ENCODE measurements at regions not wholly inside any gene's neighbourhood (a gene's known extent, or its start where the extent isn't known, plus 50 kb on each side); places are given as distances from the start of the nearest gene placed in this dataset.

- 80 to 84% methylated on average over 3 of the region's 3 CpGs for WGBS, 2 donors
- no peaks in the 10 kb centered on the region for H3K27me3 ChIP-seq
- TF ChIP-seq, protein P1, sequence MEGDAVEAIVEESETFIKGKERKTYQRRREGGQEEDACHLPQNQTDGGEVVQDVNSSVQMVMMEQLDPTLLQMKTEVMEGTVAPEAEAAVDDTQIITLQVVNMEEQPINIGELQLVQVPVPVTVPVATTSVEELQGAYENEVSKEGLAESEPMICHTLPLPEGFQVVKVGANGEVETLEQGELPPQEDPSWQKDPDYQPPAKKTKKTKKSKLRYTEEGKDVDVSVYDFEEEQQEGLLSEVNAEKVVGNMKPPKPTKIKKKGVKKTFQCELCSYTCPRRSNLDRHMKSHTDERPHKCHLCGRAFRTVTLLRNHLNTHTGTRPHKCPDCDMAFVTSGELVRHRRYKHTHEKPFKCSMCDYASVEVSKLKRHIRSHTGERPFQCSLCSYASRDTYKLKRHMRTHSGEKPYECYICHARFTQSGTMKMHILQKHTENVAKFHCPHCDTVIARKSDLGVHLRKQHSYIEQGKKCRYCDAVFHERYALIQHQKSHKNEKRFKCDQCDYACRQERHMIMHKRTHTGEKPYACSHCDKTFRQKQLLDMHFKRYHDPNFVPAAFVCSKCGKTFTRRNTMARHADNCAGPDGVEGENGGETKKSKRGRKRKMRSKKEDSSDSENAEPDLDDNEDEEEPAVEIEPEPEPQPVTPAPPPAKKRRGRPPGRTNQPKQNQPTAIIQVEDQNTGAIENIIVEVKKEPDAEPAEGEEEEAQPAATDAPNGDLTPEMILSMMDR (IDR thresholded peaks at IDR 0.05) = no peak
- no peak overlapping the region for H3K4me3 ChIP-seq
- ATAC-seq (no peak), DNase-seq (no peak)
- intact Hi-C loops (cut with DNase I) = no loop called here
- no peaks in the 10 kb centered on the region for H3K36me3 ChIP-seq
- H3K27ac ChIP-seq = no peak overlapping the region
- no peaks in the 10 kb centered on the region for H3K9me3 ChIP-seq
- H3K4me1 ChIP-seq = peaks cover 0 to 6% (median 0%) of the 10 kb centered on the region in 9 donors
These were observed 297.4 kb upstream of the HSF2 start for GRCh38 chr6:122102026-122102425.

- no peak overlapping the region for H3K27ac ChIP-seq
- H3K36me3 ChIP-seq = no peaks in the 10 kb centered on the region
- TF ChIP-seq, protein P1 (IDR thresholded peaks at IDR 0.05) = no peak
- ATAC-seq (no peak), DNase-seq (no peak)
- intact Hi-C loops (cut with DNase I) = no loop called here
- no peaks in the 10 kb centered on the region for H3K27me3 ChIP-seq
- H3K9me3 ChIP-seq = no peaks in the 10 kb centered on the region
- WGBS, 2 donors = 69 to 76% methylated on average over 3 of the region's 3 CpGs
- H3K4me1 ChIP-seq = peaks cover 0 to 20% (median 0%) of the 10 kb centered on the region in 9 donors
- H3K4me3 ChIP-seq = no peak overlapping the region
These were observed 292.1 kb upstream of the HSF2 start for GRCh38 chr6:122107256-122107852.

DNA sequence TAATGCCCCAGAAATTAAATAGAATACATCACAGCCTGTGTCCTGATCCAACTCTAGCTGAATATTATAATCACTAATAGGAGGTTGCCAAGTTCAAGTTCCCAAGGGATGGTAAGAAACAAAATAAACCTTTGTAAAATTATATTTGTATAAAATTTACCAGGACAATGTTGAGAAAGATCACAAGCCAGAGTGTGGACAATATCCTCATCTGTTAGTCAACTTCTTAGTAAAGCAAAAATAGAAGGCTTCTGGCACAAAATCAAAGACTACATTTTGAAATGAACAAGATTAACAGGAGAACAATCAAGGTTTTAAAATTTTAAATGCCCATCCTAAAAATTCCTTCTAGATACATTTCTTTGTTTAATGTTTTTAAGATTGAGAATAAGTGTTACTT is 290.4 kb upstream of the HSF2 start:
- H3K4me1 ChIP-seq = peaks cover 0 to 20% (median 0%) of the 10 kb centered on the region in 9 donors
- no peak overlapping the region for H3K4me3 ChIP-seq
- TF ChIP-seq, protein P1 (IDR thresholded peaks at IDR 0.05) = no peak
- no peak overlapping the region for H3K27ac ChIP-seq
- DNase-seq = no peak
- no peaks in the 10 kb centered on the region for H3K9me3 ChIP-seq
- intact Hi-C loops (cut with DNase I) = no loop called here
- H3K36me3 ChIP-seq = no peaks in the 10 kb centered on the region
- H3K27me3 ChIP-seq = no peaks in the 10 kb centered on the region
- peak in 2 of 8 donors; percentile 27 to 28 for ATAC-seq

- DNase-seq = no peak
- Histone ChIP-seq H3K9me3 (no peaks in the 10 kb centered on the region), H3K27me3 (no peaks in the 10 kb centered on the region), H3K36me3 (no peaks in the 10 kb centered on the region), H3K27ac (peak overlapping the region in 1 of 10 donors; percentile 25), H3K4me1 (peaks cover 0 to 12% (median 0%) of the 10 kb centered on the region in 9 donors), H3K4me3 (no peak overlapping the region)
- TF ChIP-seq, protein P1 (IDR thresholded peaks at IDR 0.05) = no peak
- intact Hi-C loops (cut with DNase I) = no loop called here
- WGBS, 2 donors = 70 to 77% methylated on average over 2 of the region's 2 CpGs
- peak in 1 of 8 donors; percentile 47 for ATAC-seq
These were observed 284.7 kb upstream of the HSF2 start for GRCh38 chr6:122114717-122115116.

All from heart right ventricle (tissue), 16 donors.